DMS 273 treated with DMSO at 0.1 percent for 48 hours (cell line): ENCODE measurements at regions not wholly inside any gene's neighbourhood (a gene's known extent, or its start where the extent isn't known, plus 50 kb on each side); places are given as distances from the start of the nearest gene placed in this dataset.

ENCODE experiments used
- DNase-seq: peaks from one replicate; lab custom pipeline; 2025; lab: John Stamatoyannopoulos, UW

- no peak for DNase-seq
Observed at GRCh38 chr1:56222914-56223540, 356.3 kb downstream of the PLPP3 start.

DNA sequence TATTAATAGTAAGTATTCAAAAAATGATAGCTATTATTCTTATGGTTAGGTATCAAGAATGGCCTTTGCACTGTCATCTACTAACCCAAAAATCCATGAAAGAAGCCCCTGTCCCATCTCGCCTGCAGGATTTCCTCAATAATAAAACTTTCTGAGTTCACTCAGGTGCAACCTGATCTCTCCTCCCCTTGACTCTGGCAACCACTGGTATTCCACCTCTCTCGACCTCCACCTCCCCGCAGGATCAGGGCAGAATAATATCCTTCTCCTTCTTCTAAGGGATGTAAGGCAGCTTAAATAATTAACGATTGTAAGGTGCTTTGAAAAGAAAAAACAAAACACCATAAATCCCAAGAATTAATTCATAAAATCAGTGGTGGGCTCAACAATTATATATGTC is 359.3 kb downstream of the PLPP3 start:
- DNase-seq: no peak

- no peak for DNase-seq
Observed at GRCh38 chr1:56218023-56218422, 361.3 kb downstream of the PLPP3 start.

DNA sequence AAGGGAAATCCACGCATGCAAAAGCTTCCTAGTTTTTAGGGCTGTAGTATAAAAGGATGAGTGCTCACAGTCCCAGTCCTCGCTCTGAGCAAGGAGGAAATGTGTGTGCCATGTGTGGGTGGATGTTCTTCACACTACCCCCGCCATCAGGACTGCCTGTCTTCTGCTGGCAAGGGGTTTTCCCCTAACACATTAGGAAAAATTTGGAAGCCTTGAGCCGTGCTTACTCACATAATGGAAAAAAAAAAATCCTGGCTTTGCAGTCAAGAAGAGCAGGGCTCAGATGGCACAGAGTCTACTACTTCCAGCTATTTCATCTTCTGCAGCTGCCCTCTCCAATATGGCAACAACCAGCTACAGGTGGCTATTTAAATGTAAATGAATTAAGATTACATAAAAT is 363.1 kb downstream of the PLPP3 start:
- DNase-seq: no peak

GRCh38 chr1:56215771-56216170 is 363.6 kb downstream of the PLPP3 start:
- DNase-seq: no peak

GRCh38 chr1:56215086-56215485 is 364.3 kb downstream of the PLPP3 start:
- no peak for DNase-seq

DNA sequence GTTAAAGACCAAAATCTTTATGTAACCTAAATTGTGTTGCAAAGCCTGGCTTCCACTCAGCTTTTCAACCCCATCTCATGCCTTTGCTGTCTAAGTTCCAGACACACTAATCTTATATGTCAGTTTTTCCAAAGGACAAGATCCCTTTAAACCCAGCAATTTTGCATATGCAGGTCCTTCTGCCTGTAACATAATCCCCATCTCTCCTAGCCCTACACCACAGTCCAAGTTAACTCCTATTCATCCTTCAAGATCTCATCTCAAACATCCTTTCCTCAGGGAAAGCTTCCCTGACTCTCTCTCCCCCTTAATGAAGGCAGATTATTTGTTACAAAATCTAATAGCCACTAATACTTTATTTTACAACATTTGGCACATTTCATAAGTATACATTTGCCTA is 366.3 kb downstream of the PLPP3 start:
- DNase-seq: no peak

DNA sequence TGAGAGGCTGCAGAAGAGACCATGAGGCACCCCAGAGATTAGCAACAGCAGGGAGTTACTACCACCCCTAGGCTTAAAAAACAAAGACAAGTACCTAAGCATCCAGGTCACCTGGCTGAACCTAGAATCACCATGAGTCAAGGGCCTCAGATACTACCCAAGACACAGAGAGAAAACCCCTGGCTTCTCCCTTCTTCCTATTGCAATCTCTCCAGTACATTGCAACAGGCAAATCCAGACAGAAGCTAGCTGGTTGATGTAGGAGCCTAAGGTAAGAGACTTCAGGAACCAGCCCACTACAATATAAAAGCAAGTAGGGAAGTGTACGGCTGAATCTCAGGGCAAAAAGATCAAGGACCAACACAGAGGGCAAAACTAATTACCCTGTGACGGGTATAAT is 367.2 kb downstream of the PLPP3 start:
- no peak for DNase-seq

- no peak for DNase-seq
Observed at GRCh38 chr1:56206391-56206790, 373.0 kb downstream of the PLPP3 start.

DNA sequence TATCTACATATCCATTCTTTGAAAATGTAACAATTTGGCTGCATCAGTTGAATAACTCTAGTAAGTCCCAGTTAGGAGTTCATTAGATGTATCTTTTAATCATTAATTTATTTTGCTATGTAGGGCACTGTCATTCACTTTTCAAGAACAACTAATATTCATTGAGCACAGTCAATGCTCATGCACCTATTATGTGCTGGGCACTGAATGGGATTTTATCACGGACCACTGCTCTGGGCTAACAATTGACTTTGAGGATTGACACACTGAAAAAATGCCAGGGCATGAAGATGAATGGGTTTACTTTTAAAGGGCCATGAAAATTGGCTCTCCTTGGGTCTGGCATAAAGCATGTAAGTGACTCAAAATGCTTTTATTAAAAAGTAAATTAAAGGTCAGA is 375.2 kb downstream of the PLPP3 start:
- no peak for DNase-seq

- no peak for DNase-seq
Observed at GRCh38 chr1:56202796-56203492, 376.4 kb downstream of the PLPP3 start.

GRCh38 chr1:56202186-56202585 is 377.2 kb downstream of the PLPP3 start:
- DNase-seq: no peak

- DNase-seq: no peak
Observed at GRCh38 chr1:56200896-56201295, 378.5 kb downstream of the PLPP3 start.

GRCh38 chr1:56200442-56200841 is 378.9 kb downstream of the PLPP3 start:
- DNase-seq: no peak

- no peak for DNase-seq
Observed at GRCh38 chr1:56199956-56200355, 379.4 kb downstream of the PLPP3 start.

DNA sequence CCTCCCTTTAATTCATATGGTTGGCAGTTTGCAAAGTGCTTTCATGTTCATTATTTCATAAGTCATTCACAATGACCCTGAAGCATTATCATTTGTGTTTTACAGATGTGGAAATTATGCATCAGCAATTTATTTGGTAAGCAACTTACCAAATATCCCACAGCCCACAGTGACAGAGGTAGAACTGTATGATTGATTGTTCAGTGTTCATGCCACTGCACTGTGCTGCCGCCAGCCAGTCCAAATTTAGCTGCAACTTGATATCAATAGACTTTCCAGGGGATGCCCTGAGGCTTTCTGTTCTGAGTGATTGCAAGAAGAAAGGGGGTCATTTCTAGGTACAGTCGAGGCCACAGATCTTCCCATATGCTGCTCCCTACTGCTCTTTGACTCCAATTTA is 380.3 kb downstream of the PLPP3 start:
- no peak for DNase-seq

- no peak for DNase-seq
Observed at GRCh38 chr1:56197946-56198345, 381.4 kb downstream of the PLPP3 start.

DNA sequence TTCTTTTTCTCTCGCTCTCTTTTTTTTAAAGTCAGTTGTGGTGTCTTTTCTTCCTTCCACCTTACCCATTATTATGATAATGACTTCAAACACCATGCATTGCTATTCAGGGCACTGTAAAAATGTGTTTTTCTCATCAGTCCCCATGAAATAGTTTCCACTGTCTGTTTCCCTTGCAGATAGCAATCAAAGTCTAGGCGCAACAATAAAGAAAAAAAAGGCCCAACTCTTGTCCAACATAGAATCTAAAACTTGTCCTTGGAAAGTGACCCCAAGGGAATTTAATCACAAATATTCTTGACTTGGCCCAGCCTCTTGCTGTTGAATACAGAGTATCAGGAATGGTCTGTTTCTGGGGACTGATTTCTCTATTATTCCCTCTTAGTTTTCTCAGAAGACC is 382.5 kb downstream of the PLPP3 start:
- DNase-seq: no peak

DNA sequence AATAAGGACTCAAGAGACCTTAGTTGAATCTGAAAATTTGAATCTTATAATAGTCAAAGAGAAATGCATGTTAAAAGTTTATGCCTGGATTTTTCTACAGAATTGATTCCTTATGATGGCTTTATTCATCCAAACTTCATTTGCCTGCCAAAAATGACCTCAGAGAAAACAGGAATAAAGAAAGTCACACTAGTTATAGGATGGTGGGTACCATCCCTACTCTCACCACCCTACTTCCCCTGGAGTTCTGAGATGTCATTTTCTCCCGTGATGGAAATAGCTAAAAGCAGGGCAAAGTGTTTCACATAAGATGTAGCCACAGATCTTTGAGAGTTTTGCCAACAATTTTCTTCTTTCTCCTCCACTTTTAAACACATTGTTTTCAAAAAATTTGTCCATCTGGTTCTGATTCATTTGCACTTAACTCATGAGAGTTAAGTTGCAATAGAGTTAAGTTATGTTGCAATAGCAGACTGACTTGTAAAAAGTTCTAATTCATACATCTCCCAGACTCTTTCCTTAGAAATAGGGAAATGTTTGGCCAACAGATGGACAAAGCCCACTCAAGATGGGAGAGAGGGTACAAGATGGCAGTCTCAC is 384.6 kb downstream of the PLPP3 start:
- no peak for DNase-seq

GRCh38 chr1:56193656-56194055 is 385.7 kb downstream of the PLPP3 start:
- DNase-seq: no peak

- no peak for DNase-seq
Observed at GRCh38 chr1:56191369-56191768, 388.0 kb downstream of the PLPP3 start.

DNA sequence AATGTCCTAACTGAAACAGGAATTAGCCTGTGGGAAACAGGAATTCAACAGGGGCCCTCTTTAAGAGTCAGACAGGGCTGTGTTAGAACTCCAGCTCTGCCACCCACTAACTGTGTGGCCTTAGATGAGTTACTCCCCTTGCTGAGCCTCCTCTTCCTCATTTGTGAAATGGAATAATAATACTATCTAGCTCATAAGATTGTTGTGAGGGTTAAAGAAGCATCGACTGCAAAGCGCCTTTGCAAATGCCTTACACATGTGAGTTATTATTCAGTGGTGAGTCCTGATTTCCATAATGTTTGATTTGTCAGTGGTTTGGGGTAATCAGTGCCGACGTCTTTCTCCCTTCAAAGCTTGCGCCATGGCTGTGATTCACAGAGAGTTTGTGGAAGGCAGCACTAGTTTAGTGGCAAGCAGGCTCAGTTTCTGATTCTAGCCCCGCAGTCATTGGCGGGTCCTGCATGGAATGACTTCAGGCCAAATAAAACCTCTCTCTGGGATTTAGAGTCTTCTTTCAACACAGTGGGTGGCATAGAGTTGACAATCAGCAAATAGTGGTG is 388.5 kb downstream of the PLPP3 start:
- DNase-seq: no peak
